Fibroblast of lung (primary cell): ENCODE measurements at regions not wholly inside any gene's neighbourhood (a gene's known extent, or its start where the extent isn't known, plus 50 kb on each side); places are given as distances from the start of the nearest gene placed in this dataset.
A peak's percentile ranks its signal among the peaks of the same experiment; 100 is the strongest.

Experiments used
- DNase-seq, 2 donors: peaks; one replicate each; pipeline versions ENCODE4 v3.0.0 to v3.0.0-alpha.2; 2010; ENCODE audit warnings: low read depth in 2 of 2
- H2AFZ ChIP-seq: 2 replicates; pipeline ENCODE4 v1.5.1; 2012; ENCODE audit warnings: low read length, control low read depth, inconsistent platforms
- H3K27ac ChIP-seq: 2 replicates; pipeline ENCODE4 v1.5.1; 2011; ENCODE audit warnings: low read length, control low read depth; ENCODE audit not compliant: insufficient read depth
- H3K27me3 ChIP-seq: 2 replicates; pipeline ENCODE4 v1.5.1; 2011; ENCODE audit warnings: mild to moderate bottlenecking, low read length; ENCODE audit not compliant: control insufficient read depth, insufficient read depth
- H3K36me3 ChIP-seq: 2 replicates; pipeline ENCODE4 v1.5.1; 2011; ENCODE audit warnings: low read length; ENCODE audit not compliant: control insufficient read depth, insufficient read depth
- H3K4me1 ChIP-seq: 2 replicates; pipeline ENCODE4 v1.5.1; 2011; ENCODE audit warnings: low read length; ENCODE audit not compliant: control insufficient read depth, insufficient read depth; ENCODE audit errors: extremely low read depth
- H3K4me2 ChIP-seq: 2 replicates; pipeline ENCODE4 v1.5.1; 2011; ENCODE audit warnings: low read length, control low read depth; ENCODE audit not compliant: insufficient read depth; ENCODE audit errors: extremely low read depth
- H3K4me3 ChIP-seq, 4 experiments: fragments of 200-600 bp in 1 of 4; sonication (generic) in 1 of 4; replicated peaks in 1 of 4; 2 replicates each; pipeline ENCODE4 v1.5.1; 2011 to 2016; ENCODE audit warnings: low read length in 4 of 4, low read depth in 3 of 4, mild to moderate bottlenecking in 3 of 4, control low read depth in 2 of 4, inconsistent platforms in 1 of 4, mixed read lengths in 1 of 4; ENCODE audit not compliant: insufficient read depth in 1 of 4; ENCODE audit errors: control extremely low read depth in 1 of 4
- H3K79me2 ChIP-seq: 2 replicates; pipeline ENCODE4 v1.5.1; 2012; ENCODE audit warnings: mild to moderate bottlenecking, low read length, inconsistent platforms; ENCODE audit not compliant: control insufficient read depth, insufficient read depth
- H3K9ac ChIP-seq: 2 replicates; pipeline ENCODE4 v1.5.1; 2011; ENCODE audit warnings: mild to moderate bottlenecking, low read length, control low read depth; ENCODE audit not compliant: insufficient read depth
- H3K9me3 ChIP-seq: 2 replicates; pipeline ENCODE4 v1.5.1; 2012; ENCODE audit warnings: low read depth, low read length; ENCODE audit not compliant: control insufficient read depth, insufficient read depth
- H4K20me1 ChIP-seq: 2 replicates; pipeline ENCODE4 v1.5.1; 2011; ENCODE audit warnings: low read length; ENCODE audit not compliant: control insufficient read depth, insufficient read depth; ENCODE audit errors: extremely low read depth
- EZH2 ChIP-seq: IDR thresholded peaks from 2 replicates; pipeline ENCODE4 v1.5.1; 2012; ENCODE audit warnings: low read length, control low read depth, mild to moderate bottlenecking; ENCODE audit errors: missing control alignments
- TF ChIP-seq, protein P1 (sequence below), 2 donors: IDR thresholded peaks in 1 of 2; conservative IDR thresholded peaks in 1 of 2; 1 replicate in 1 of 2; 2 replicates in 1 of 2; pipeline ENCODE4 v1.5.1; 2011 to 2012; ENCODE audit warnings: low read length in 2 of 2, control low read depth in 1 of 2, inconsistent platforms in 1 of 2, low read depth in 1 of 2, mild to moderate bottlenecking in 1 of 2

DNA sequence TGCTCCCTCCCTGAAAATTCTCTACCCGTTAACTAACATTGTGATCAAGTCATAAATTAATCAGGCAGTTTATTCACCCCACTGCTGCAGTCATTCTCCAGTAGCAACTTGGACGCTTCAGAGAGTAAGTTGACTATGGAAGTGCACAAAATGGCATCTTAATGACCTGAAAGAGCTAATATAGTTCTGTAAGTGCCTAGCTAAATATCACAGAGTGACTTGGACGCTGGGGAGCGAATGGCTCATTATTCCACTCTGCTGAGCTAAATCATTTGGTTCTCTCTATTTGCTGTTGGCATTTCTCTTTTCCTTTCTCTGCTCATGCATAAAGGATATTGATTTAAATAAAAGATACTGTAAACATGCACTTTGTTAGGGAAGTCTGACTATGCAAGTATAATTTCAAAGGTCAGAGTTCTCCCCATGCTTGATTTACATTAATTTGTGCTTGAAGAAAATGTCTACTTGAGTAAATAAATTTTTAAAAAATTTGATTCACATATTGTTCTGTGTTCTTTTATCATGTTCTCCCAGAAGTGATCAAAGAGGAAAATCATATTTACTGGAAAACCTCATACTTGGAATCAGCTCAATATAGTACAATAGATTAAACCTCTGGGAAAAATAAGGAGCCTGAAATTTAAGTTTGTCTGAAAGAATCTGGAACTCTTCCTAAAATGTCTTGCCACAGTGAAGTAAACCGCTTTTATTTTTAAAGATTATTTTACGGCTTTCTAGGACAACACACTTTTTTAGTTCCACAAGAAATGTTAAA, 169.5 kb upstream of the HAPLN1 start:
- no peaks in the 10 kb centered on the region for H3K79me2 ChIP-seq
- H3K27ac ChIP-seq = no peak overlapping the region
- no peaks in the 10 kb centered on the region for H3K9me3 ChIP-seq
- no peak for TF ChIP-seq EZH2
- TF ChIP-seq, protein P1, sequence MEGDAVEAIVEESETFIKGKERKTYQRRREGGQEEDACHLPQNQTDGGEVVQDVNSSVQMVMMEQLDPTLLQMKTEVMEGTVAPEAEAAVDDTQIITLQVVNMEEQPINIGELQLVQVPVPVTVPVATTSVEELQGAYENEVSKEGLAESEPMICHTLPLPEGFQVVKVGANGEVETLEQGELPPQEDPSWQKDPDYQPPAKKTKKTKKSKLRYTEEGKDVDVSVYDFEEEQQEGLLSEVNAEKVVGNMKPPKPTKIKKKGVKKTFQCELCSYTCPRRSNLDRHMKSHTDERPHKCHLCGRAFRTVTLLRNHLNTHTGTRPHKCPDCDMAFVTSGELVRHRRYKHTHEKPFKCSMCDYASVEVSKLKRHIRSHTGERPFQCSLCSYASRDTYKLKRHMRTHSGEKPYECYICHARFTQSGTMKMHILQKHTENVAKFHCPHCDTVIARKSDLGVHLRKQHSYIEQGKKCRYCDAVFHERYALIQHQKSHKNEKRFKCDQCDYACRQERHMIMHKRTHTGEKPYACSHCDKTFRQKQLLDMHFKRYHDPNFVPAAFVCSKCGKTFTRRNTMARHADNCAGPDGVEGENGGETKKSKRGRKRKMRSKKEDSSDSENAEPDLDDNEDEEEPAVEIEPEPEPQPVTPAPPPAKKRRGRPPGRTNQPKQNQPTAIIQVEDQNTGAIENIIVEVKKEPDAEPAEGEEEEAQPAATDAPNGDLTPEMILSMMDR (conservative IDR thresholded peaks at IDR 0.05 in 1 of 2, IDR thresholded peaks at IDR 0.05 in 1 of 2; ENCODE audit: low read depth in 1 of 2, low read length in 2 of 2) = no peak
- no peak overlapping the region for H3K9ac ChIP-seq
- no peaks in the 10 kb centered on the region for H3K4me1 ChIP-seq
- H3K4me2 ChIP-seq = no peak overlapping the region
- H3K36me3 ChIP-seq = no peaks in the 10 kb centered on the region
- no peak for DNase-seq
- no peaks in the 10 kb centered on the region for H3K27me3 ChIP-seq
- H2AFZ ChIP-seq = no peak overlapping the region
- H3K4me3 ChIP-seq = no peak overlapping the region
- no peaks in the 10 kb centered on the region for H4K20me1 ChIP-seq

DNA sequence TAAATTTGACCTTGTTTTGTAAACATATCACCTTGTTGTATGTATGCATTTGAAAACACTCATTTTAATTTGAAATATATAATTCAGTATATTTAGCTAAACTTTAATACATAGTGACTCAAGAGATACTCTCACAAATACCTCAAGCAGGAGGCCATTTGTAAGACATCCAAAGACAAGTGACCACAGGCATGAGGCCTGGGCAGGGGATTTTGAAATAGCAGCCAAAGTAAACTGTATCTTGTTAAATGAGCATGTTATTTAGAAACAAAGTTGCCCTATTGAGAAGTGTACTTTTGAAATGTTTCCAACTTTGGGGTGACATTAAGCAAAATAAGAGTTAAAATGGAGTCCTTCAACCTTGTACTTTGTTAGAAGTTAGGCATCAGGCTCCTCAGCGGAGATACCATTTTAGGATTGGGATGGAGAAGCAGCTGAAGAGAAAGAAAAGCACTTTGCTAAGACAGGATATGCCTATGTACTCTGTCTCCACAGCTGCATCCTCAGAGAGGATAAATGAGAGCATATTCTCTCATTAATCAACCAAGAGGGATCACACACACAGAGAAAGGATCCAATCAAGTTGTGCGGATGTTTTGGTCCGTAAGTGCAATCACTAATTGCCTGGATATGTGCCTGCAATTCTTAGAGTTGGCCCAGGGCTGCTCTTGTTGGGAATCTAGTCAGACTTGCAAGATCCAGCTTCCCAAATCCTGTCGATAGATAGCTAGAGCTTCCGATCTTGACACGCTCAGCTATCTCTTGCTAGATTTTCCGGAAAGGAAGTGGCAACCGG, 157.5 kb upstream of the HAPLN1 start:
- Histone ChIP-seq H3K4me1 (no peaks in the 10 kb centered on the region), H3K4me2 (no peak overlapping the region), H3K79me2 (no peaks in the 10 kb centered on the region), H2AFZ (no peak overlapping the region), H4K20me1 (no peaks in the 10 kb centered on the region), H3K27me3 (no peaks in the 10 kb centered on the region), H3K9me3 (no peaks in the 10 kb centered on the region), H3K4me3 (no peak overlapping the region), H3K9ac (no peak overlapping the region), H3K27ac (no peak overlapping the region), H3K36me3 (no peaks in the 10 kb centered on the region)
- peak; percentile 43 to 88 for DNase-seq
- TF ChIP-seq, protein P1 (conservative IDR thresholded peaks at IDR 0.05 in 1 of 2, IDR thresholded peaks at IDR 0.05 in 1 of 2; ENCODE audit: low read depth in 1 of 2, low read length in 2 of 2) = no peak
- TF ChIP-seq EZH2 = no peak

DNA sequence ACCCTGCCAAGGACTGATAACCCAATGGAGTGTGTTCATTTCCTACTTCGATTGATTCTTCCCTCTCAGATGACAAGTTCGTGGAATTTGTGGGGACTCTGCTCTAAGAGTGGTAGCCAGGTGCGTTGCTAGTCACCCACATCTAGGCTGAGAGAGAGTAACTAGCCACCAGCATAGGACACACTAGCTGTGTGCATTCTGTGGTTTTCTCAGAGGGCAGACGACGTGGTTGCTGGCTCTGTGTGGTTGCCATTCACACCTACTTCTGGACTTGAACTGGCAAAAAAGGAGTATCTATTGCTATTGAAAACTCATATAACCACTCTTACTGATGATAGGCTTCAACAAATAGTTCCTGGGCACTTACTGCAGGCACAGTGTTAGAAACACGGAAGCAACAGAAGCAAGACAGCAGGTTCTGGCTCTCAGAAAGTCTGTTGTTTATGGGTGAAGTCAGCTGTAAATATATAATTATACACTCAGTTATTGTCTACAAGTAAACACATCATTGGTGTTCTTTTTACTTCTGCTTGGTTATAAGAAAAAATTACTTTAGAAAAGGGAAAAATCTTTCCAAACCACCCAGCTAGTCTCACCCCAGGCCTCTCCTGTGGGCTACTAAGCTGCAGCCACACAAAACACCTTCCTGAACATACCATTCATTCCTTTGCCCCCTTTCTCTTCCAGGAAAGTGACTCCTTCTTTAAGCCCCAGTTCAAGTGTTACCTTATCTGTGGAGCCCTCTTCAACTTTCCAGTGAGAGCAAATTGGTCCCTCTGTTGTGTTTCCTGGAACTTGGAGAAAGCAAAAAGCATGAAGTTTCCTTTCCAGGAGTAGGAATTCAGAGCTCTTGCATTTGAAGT, 151.1 kb upstream of the HAPLN1 start:
- Histone ChIP-seq H3K4me3 (no peak overlapping the region), H3K9ac (no peak overlapping the region), H3K4me2 (no peak overlapping the region), H3K79me2 (no peaks in the 10 kb centered on the region), H4K20me1 (no peaks in the 10 kb centered on the region), H3K27ac (no peak overlapping the region), H2AFZ (no peak overlapping the region), H3K4me1 (no peaks in the 10 kb centered on the region), H3K9me3 (no peaks in the 10 kb centered on the region), H3K36me3 (no peaks in the 10 kb centered on the region), H3K27me3 (no peaks in the 10 kb centered on the region)
- no peak for TF ChIP-seq EZH2
- TF ChIP-seq, protein P1 (conservative IDR thresholded peaks at IDR 0.05 in 1 of 2, IDR thresholded peaks at IDR 0.05 in 1 of 2; ENCODE audit: low read depth in 1 of 2, low read length in 2 of 2) = no peak
- peak in 1 of 2 donors; percentile 34 for DNase-seq
